ENCODE measurements at regions not wholly inside any gene's neighbourhood (a gene's known extent, or its start where the extent isn't known, plus 50 kb on each side); places are given as distances from the start of the nearest gene placed in this dataset.
A peak's percentile ranks its signal among the peaks of the same experiment; 100 is the strongest.

- no peak for FAIRE-seq
- no peak for DNase-seq (ENCODE audit: low spot score)
These were observed 104.7 kb upstream of the CLDN10 start for GRCh38 chr13:95447814-95448213.

GRCh38 chr13:95451656-95452055 is 100.9 kb upstream of the CLDN10 start:
- DNase-seq (ENCODE audit: low spot score) (no peak), FAIRE-seq (no peak)

GRCh38 chr13:95452375-95452774 is 100.1 kb upstream of the CLDN10 start:
- FAIRE-seq (no peak), DNase-seq (ENCODE audit: low spot score) (no peak)

GRCh38 chr13:95455782-95456181 is 96.7 kb upstream of the CLDN10 start:
- FAIRE-seq: no peak
- DNase-seq (ENCODE audit: low spot score): no peak

GRCh38 chr13:95456815-95457214 is 95.7 kb upstream of the CLDN10 start:
- FAIRE-seq: no peak
- DNase-seq (ENCODE audit: low spot score): no peak

GRCh38 chr13:95457294-95457693 is 95.2 kb upstream of the CLDN10 start:
- DNase-seq (ENCODE audit: low spot score) (no peak), FAIRE-seq (no peak)

GRCh38 chr13:95462801-95463200 is 89.7 kb upstream of the CLDN10 start:
- no peak for DNase-seq (ENCODE audit: low spot score)
- FAIRE-seq: no peak

- no peak for FAIRE-seq
- no peak for DNase-seq (ENCODE audit: low spot score)
These were observed 89.0 kb upstream of the CLDN10 start for GRCh38 chr13:95463531-95463930.

GRCh38 chr13:95470574-95471366 is 81.8 kb upstream of the CLDN10 start:
- no peak for FAIRE-seq
- no peak for DNase-seq (ENCODE audit: low spot score)

GRCh38 chr13:95471960-95472359 is 80.6 kb upstream of the CLDN10 start:
- FAIRE-seq (no peak), DNase-seq (ENCODE audit: low spot score) (no peak)

- FAIRE-seq: no peak
- no peak for DNase-seq (ENCODE audit: low spot score)
These were observed 77.5 kb upstream of the CLDN10 start for GRCh38 chr13:95474992-95475391.

GRCh38 chr13:95477187-95477586 is 75.3 kb upstream of the CLDN10 start:
- FAIRE-seq: no peak

GRCh38 chr13:95479731-95480130 is 72.8 kb upstream of the CLDN10 start:
- FAIRE-seq: no peak

More at GRCh38 chr13:95477187-95477586, 75.3 kb upstream of the CLDN10 start:
- no peak for DNase-seq (ENCODE audit: low spot score)

GRCh38 chr13:95480131-95480545 is 72.4 kb upstream of the CLDN10 start:
- DNase-seq (ENCODE audit: low spot score) (no peak), FAIRE-seq (no peak)

More at GRCh38 chr13:95479731-95480130, 72.8 kb upstream of the CLDN10 start:
- DNase-seq (ENCODE audit: low spot score): no peak

GRCh38 chr13:95480791-95481780 is 71.4 kb upstream of the CLDN10 start:
- FAIRE-seq (no peak), DNase-seq (ENCODE audit: low spot score) (no peak)

- FAIRE-seq (no peak), DNase-seq (ENCODE audit: low spot score) (no peak)
These were observed 68.5 kb upstream of the CLDN10 start for GRCh38 chr13:95484052-95484451.

GRCh38 chr13:95485045-95485517 is 67.4 kb upstream of the CLDN10 start:
- FAIRE-seq: no peak
- peak; percentile 12 for DNase-seq (ENCODE audit: low spot score)

GRCh38 chr13:95485518-95486144 is 66.9 kb upstream of the CLDN10 start:
- DNase-seq (ENCODE audit: low spot score) (no peak), FAIRE-seq (no peak)

- FAIRE-seq: no peak
- DNase-seq (ENCODE audit: low spot score): no peak
These were observed 60.3 kb upstream of the CLDN10 start for GRCh38 chr13:95492044-95492801.

- DNase-seq (ENCODE audit: low spot score) (peak; percentile 25), FAIRE-seq (no peak)
These were observed 58.3 kb upstream of the CLDN10 start for GRCh38 chr13:95494082-95494681.
